ENCODE measurements at regions not wholly inside any gene's neighbourhood (a gene's known extent, or its start where the extent isn't known, plus 50 kb on each side); places are given as distances from the start of the nearest gene placed in this dataset.

GRCh38 chr1:187091666-187092065 is 262.9 kb downstream of the PLA2G4A start:
- no peak for DNase-seq

GRCh38 chr1:187092104-187092503 is 263.4 kb downstream of the PLA2G4A start:
- no peak for DNase-seq

GRCh38 chr1:187096689-187097088 is 267.9 kb downstream of the PLA2G4A start:
- no peak for DNase-seq

- DNase-seq, result no peak
Observed at GRCh38 chr1:187110351-187110750, 281.6 kb downstream of the PLA2G4A start.

GRCh38 chr1:187114792-187115191 is 286.0 kb downstream of the PLA2G4A start:
- no peak for DNase-seq

- no peak for DNase-seq
Observed at GRCh38 chr1:187121661-187122060, 292.9 kb downstream of the PLA2G4A start.

GRCh38 chr1:187122566-187122965 is 293.8 kb downstream of the PLA2G4A start:
- no peak for DNase-seq

GRCh38 chr1:187129132-187129531 is 300.4 kb downstream of the PLA2G4A start:
- DNase-seq, result no peak

GRCh38 chr1:187143783-187144182 is 315.0 kb downstream of the PLA2G4A start:
- DNase-seq, result no peak

- DNase-seq, result no peak
Observed at GRCh38 chr1:187146388-187146787, 317.6 kb downstream of the PLA2G4A start.

- no peak for DNase-seq
Observed at GRCh38 chr1:187151555-187151954, 322.8 kb downstream of the PLA2G4A start.

GRCh38 chr1:187153047-187153446 is 324.3 kb downstream of the PLA2G4A start:
- DNase-seq, result no peak

- DNase-seq, result no peak
Observed at GRCh38 chr1:187157115-187157514, 328.4 kb downstream of the PLA2G4A start.

- DNase-seq, result no peak
Observed at GRCh38 chr1:187157552-187157951, 328.8 kb downstream of the PLA2G4A start.

GRCh38 chr1:187167555-187167954 is 338.8 kb downstream of the PLA2G4A start:
- DNase-seq, result no peak

- DNase-seq, result no peak
Observed at GRCh38 chr1:187168297-187168696, 339.5 kb downstream of the PLA2G4A start.

GRCh38 chr1:187185389-187185788 is 356.6 kb downstream of the PLA2G4A start:
- DNase-seq, result no peak

GRCh38 chr1:187197685-187198084 is 368.9 kb downstream of the PLA2G4A start:
- DNase-seq, result no peak

- no peak for DNase-seq
Observed at GRCh38 chr1:187203257-187203656, 374.5 kb downstream of the PLA2G4A start.

GRCh38 chr1:187212377-187212776 is 383.6 kb downstream of the PLA2G4A start:
- no peak for DNase-seq

GRCh38 chr1:187226396-187226795 is 397.6 kb downstream of the PLA2G4A start:
- DNase-seq, result no peak

- no peak for DNase-seq
Observed at GRCh38 chr1:187228790-187229189, 400.0 kb downstream of the PLA2G4A start.

GRCh38 chr1:187229496-187229895 is 400.7 kb downstream of the PLA2G4A start:
- no peak for DNase-seq

- no peak for DNase-seq
Observed at GRCh38 chr1:187234706-187235105, 406.0 kb downstream of the PLA2G4A start.

- DNase-seq, result no peak
Observed at GRCh38 chr1:187236199-187236598, 407.4 kb downstream of the PLA2G4A start.

- no peak for DNase-seq
Observed at GRCh38 chr1:187236676-187237075, 407.9 kb downstream of the PLA2G4A start.
